GM23248 (cell line): ENCODE measurements at regions not wholly inside any gene's neighbourhood (a gene's known extent, or its start where the extent isn't known, plus 50 kb on each side); places are given as distances from the start of the nearest gene placed in this dataset.

Experiments
- EZH2 ChIP-seq: fragments of 200-600 bp; sonication (generic); IDR thresholded peaks from 2 replicates; pipeline ENCODE4 v1.6.1; 2018; ENCODE audit warnings: antibody characterized with exemption, mild to moderate bottlenecking; ENCODE audit not compliant: insufficient read depth, poor library complexity, severe bottlenecking
- EZH2phosphoT487 ChIP-seq: fragments of 200-600 bp; sonication (generic); IDR thresholded peaks from 2 replicates; pipeline ENCODE4 v1.6.1; 2018; ENCODE audit warnings: antibody characterized with exemption, moderate library complexity, mild to moderate bottlenecking, low read depth; ENCODE audit not compliant: insufficient read depth

- TF ChIP-seq EZH2 (no peak), EZH2phosphoT487 (no peak)
These were observed 491.8 kb downstream of the CDH2 start for GRCh38 chr18:27685091-27685490.
